ENCODE measurements at regions not wholly inside any gene's neighbourhood (a gene's known extent, or its start where the extent isn't known, plus 50 kb on each side); places are given as distances from the start of the nearest gene placed in this dataset.

GRCh38 chrX:139191746-139192385 is 338.7 kb upstream of the F9 start:
- H3K4me3 ChIP-seq (ENCODE audit: low read depth, low read length, poor library complexity, severe bottlenecking), result no peak overlapping the region
- H3K9me2 ChIP-seq (ENCODE audit: insufficient read depth, low read length), result no peaks in the 10 kb centered on the region
- TF ChIP-seq EZH2phosphoT487 (IDR thresholded peaks at IDR 0.05; ENCODE audit: borderline replicate concordance, low read depth, low read length) (no peak), CTCF (conservative IDR thresholded peaks at IDR 0.05; ENCODE audit: low read length) (no peak)
- no peaks in the 10 kb centered on the region for H3K9me3 ChIP-seq (ENCODE audit: low read length)
- no peaks in the 10 kb centered on the region for H4K20me1 ChIP-seq (ENCODE audit: insufficient read depth, low read length)
- no peaks in the 10 kb centered on the region for H3K79me2 ChIP-seq (ENCODE audit: insufficient read depth, low read depth, low read length)
- ChIA-PET POLR2A (no interaction called here), CTCF (ENCODE audit: unreplicated experiment) (no interaction called here)
- H3K36me3 ChIP-seq (ENCODE audit: insufficient read depth, low read length), result no peaks in the 10 kb centered on the region
- no peak overlapping the region for H3K27ac ChIP-seq (ENCODE audit: low read depth, low read length, poor library complexity, severe bottlenecking)
- intact Hi-C loops (cut with micrococcal nuclease; ENCODE audit: unreplicated experiment), result no loop called here
- DNase-seq (ENCODE audit: low spot score), result no peak
- H3K4me2 ChIP-seq (ENCODE audit: low read length), result no peak overlapping the region
- BruUV-seq (replicated peaks), result no TSS peak
- no peaks in the 10 kb centered on the region for H3K4me1 ChIP-seq (ENCODE audit: insufficient read depth, low read length, poor library complexity, severe bottlenecking)
- H2AFZ ChIP-seq (ENCODE audit: low read length), result no peak overlapping the region

- Histone ChIP-seq H3K4me1 (ENCODE audit: insufficient read depth, low read length, poor library complexity, severe bottlenecking) (no peaks in the 10 kb centered on the region), H3K79me2 (ENCODE audit: insufficient read depth, low read depth, low read length) (no peaks in the 10 kb centered on the region), H3K36me3 (ENCODE audit: insufficient read depth, low read length) (no peaks in the 10 kb centered on the region), H3K4me2 (ENCODE audit: low read length) (no peak overlapping the region), H3K4me3 (ENCODE audit: low read depth, low read length, poor library complexity, severe bottlenecking) (no peak overlapping the region), H3K9me3 (ENCODE audit: low read length) (no peaks in the 10 kb centered on the region), H3K9me2 (ENCODE audit: insufficient read depth, low read length) (no peaks in the 10 kb centered on the region), H2AFZ (ENCODE audit: low read length) (no peak overlapping the region), H3K27ac (ENCODE audit: low read depth, low read length, poor library complexity, severe bottlenecking) (no peak overlapping the region), H4K20me1 (ENCODE audit: insufficient read depth, low read length) (no peaks in the 10 kb centered on the region)
- ChIA-PET CTCF (ENCODE audit: unreplicated experiment) (no interaction called here), POLR2A (no interaction called here)
- no peak for DNase-seq (ENCODE audit: low spot score)
- BruUV-seq (replicated peaks), result no TSS peak
- no peak for TF ChIP-seq EZH2phosphoT487 (IDR thresholded peaks at IDR 0.05; ENCODE audit: borderline replicate concordance, low read depth, low read length)
- no peak for TF ChIP-seq CTCF (conservative IDR thresholded peaks at IDR 0.05; ENCODE audit: low read length)
- intact Hi-C loops (cut with micrococcal nuclease; ENCODE audit: unreplicated experiment), result no loop called here
Observed at GRCh38 chrX:139191286-139191685, 339.3 kb upstream of the F9 start.

- H3K9me2 ChIP-seq (ENCODE audit: insufficient read depth, low read length), result no peaks in the 10 kb centered on the region
- no peak for DNase-seq (ENCODE audit: low spot score)
- ChIA-PET CTCF (ENCODE audit: unreplicated experiment) (no interaction called here), POLR2A (no interaction called here)
- no peak overlapping the region for H3K4me3 ChIP-seq (ENCODE audit: low read depth, low read length, poor library complexity, severe bottlenecking)
- TF ChIP-seq CTCF (conservative IDR thresholded peaks at IDR 0.05; ENCODE audit: low read length) (no peak), EZH2phosphoT487 (IDR thresholded peaks at IDR 0.05; ENCODE audit: borderline replicate concordance, low read depth, low read length) (no peak)
- H3K27ac ChIP-seq (ENCODE audit: low read depth, low read length, poor library complexity, severe bottlenecking), result no peak overlapping the region
- no TSS peak for BruUV-seq (replicated peaks)
- H3K36me3 ChIP-seq (ENCODE audit: insufficient read depth, low read length), result no peaks in the 10 kb centered on the region
- no peaks in the 10 kb centered on the region for H4K20me1 ChIP-seq (ENCODE audit: insufficient read depth, low read length)
- no peaks in the 10 kb centered on the region for H3K4me1 ChIP-seq (ENCODE audit: insufficient read depth, low read length, poor library complexity, severe bottlenecking)
- no peak overlapping the region for H2AFZ ChIP-seq (ENCODE audit: low read length)
- H3K4me2 ChIP-seq (ENCODE audit: low read length), result no peak overlapping the region
- no peaks in the 10 kb centered on the region for H3K79me2 ChIP-seq (ENCODE audit: insufficient read depth, low read depth, low read length)
- intact Hi-C loops (cut with micrococcal nuclease; ENCODE audit: unreplicated experiment), result no loop called here
- no peaks in the 10 kb centered on the region for H3K9me3 ChIP-seq (ENCODE audit: low read length)
Observed at GRCh38 chrX:139187738-139188137, 342.8 kb upstream of the F9 start.
